ENCODE measurements at regions not wholly inside any gene's neighbourhood (a gene's known extent, or its start where the extent isn't known, plus 50 kb on each side); places are given as distances from the start of the nearest gene placed in this dataset.

DNA sequence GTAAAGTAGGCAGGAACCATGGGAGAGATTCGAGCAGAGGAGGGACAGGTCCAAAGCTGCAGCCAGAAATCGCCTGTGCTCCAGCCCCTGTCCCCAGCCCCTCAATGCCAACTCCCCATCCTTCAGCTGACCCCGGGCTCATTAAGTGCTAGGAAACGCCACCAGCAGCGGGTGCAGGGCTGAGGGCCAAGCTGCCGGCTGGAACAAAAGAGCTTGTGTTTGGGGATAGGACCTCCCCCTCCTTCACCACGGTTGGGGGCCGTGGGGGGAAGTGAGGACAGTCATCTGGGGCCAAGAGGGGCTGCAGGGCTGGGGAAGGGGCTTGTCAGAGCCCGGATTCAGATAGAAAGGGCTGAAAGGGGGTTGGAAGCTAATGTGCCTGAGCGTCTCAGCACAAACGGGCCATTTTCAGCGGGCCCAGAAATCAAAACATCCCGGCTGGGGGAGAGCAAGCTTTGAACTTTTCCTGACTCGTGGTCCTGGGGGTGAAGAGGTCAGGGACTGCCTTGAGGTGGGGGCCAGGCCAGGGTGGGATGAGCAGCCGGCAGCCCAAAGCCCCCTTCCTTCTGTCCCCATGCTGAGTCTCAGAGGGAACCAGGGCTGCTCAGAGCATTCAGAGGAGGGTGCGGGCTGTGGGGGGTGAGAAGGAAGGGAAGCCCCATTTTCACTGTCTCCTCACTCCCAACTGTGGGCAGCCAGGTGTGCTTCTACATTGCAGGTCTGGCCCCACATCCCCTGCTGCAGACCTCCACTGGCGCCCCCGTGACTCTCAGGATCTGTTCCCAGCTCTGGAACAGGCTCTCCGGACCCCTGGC is 69.4 kb upstream of the DAB2IP start:
- TF ChIP-seq CTCF (conservative IDR thresholded peaks at IDR 0.05) (no peak), EZH2 (IDR thresholded peaks at IDR 0.05; ENCODE audit: low read depth) (no peak)

Data from PC-9 (cell line).